NCI-H146 (cell line): ENCODE measurements at regions not wholly inside any gene's neighbourhood (a gene's known extent, or its start where the extent isn't known, plus 50 kb on each side); places are given as distances from the start of the nearest gene placed in this dataset.

ENCODE experiments used
- DNase-seq: peaks from one replicate; lab custom pipeline; 2025; lab: John Stamatoyannopoulos, UW

DNA sequence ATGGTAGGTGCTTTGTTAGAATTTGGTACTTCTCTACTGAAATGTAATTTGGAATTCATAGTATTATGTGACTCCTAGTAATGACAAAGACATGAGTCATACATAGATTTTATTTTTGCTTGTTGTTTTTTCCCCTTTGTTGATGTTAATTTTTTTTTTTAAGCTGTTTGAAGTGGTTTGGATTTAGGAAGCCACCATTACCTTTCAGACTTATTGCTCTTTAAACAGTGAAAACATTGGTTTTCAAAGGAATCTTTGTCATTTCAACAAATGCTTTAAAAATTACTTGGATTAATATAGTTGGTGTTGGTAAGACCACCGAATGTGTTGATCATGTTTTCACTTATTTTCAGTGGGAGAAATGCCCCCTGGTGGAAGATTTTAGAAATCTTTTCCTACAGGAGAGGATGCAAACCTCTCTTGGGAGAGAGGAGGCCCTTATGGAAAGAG, 170.1 kb upstream of the PITX1 start:
- DNase-seq: peak; percentile 8

DNA sequence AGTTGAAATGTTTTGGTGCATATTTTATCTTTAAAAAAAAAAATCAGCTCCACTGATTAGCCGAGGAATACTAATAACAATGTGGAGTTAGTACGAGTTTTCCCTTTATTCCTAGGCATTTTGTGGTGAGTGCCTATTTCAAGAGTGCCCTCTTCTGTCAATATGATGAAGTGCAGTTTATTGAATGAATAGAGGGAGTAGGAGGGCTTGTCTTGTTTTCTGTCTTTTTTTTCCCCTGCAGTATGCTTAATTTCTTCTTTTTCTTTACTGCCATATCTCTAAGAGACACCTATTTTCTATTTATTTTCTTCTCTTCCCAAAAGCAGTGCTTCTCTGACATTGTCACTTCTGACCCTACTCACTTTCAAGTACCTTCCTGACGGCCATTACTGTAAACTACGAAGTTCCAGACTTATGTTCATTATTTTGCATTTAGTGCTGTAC, 169.6 kb upstream of the PITX1 start:
- DNase-seq: peak; percentile 12

DNA sequence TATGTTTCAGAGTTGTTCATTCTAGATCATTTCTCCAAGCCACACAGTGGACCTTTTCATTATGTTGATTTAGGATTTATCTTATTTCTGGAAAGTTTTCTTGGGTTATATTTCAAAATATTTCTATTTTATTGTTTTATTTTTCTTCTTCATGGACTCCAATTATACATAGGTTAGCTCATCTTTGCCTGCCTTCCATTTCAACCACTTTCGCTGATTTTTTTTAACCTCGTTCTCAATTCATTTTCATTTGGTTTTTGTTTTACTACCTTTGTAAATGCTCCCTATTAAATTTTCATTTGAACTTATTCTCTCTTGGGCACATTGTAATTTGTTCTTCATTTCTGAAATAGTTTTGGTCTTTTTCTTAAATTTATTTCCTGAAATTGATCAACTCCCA, 169.0 kb upstream of the PITX1 start:
- DNase-seq: no peak

DNA sequence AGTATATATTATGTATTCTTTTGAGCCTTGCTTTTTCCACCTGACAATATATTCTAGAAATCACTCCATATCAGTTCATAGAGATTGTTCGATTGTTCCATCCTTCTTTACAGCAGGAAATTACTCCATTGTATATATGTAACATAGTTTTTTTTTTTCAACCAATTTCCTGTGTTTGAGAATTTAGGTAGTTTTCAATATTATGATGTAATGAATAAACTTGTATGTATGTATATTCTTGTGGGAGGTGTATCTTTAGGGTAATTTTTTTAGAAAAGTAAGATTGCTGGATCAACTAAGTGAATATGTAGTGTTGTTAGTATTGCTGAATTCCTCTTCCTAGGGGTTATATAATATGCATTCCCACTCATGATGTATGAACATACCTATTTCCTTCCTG, 165.9 kb upstream of the PITX1 start:
- no peak for DNase-seq

DNA sequence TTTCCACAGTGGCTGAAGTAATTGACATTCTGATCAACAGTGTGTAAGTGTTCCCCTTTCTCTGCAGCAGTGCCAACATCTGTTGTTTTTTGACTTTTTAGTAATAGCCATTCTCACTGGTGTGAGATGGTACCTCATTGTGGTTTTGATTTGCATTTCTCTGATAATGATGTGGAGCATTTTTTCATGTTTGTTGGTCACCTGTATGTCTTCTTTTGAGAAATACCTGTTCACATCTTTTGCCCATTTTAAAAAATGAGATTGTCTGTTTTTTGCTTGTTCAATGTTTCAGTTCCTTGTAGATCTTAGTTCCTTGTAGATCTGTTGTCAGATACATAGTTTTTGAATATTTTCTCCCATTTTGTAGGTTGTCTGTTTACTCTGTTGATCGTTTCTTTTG, 162.5 kb upstream of the PITX1 start:
- DNase-seq: no peak

DNA sequence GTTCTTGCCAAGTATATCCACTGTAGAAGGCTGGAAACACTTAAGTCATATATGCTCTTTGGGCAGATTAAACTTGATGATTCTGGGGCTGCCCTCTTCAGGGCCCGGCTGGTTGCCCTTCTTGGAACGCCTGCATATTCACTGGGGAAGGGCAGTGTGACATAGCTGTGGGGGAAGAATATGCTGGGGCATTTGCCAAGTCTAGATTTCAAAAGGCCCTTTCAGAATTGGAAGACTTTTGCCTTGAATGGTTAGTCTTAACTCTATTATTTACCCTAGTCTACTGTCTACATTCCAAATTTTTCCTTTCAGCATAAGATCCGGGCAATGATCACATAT, 161.2 kb upstream of the PITX1 start:
- DNase-seq: no peak

DNA sequence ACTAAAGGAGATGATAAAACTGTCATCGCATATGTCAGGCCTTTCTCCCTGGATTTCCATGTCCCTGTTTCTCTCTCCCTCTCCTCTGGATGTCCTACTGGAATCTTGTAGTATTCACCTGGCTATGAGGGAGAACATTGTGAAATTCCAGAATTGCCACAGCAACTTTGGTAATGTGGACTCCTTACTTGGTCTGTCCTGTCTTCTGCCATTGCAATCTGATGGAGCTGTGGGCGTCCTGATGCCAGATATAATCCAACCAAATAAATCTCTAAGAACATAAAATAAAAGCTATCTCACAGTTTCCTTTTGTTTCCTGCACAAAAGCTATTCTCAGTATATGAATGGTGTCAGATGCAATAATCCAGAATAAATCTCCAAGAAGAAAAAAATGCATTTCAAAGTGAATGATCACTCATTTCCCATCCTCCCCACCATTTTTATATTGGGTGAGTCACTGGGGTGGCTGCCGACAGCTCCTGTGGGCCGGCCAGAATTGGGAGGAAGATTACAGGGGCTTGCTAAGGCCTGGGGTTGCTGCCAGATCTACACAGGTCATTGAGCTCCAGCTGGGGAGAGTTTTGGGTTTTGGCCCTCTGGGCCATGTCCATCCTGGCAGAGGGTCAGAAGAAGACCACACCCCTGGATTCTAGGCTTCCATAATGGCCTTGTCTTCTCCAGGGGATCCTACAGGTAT, 160.7 kb upstream of the PITX1 start:
- DNase-seq: no peak

DNA sequence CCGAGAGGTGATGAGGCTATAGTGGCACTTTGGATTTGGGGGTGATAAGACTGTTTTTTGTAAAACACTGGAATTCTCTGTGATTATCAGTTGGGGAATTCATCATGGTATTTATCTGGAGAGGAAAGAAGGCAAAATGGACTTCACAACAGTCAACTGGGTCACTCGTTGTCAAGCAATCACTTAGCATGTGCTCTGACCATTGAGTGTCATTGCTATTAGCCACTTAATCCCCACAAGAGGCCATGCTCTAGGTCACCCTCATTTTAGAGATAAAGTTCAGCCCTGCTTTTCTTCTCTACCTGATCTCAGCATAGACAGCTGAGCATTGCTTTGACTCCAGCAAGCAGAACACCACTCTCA, 160.1 kb upstream of the PITX1 start:
- no peak for DNase-seq

DNA sequence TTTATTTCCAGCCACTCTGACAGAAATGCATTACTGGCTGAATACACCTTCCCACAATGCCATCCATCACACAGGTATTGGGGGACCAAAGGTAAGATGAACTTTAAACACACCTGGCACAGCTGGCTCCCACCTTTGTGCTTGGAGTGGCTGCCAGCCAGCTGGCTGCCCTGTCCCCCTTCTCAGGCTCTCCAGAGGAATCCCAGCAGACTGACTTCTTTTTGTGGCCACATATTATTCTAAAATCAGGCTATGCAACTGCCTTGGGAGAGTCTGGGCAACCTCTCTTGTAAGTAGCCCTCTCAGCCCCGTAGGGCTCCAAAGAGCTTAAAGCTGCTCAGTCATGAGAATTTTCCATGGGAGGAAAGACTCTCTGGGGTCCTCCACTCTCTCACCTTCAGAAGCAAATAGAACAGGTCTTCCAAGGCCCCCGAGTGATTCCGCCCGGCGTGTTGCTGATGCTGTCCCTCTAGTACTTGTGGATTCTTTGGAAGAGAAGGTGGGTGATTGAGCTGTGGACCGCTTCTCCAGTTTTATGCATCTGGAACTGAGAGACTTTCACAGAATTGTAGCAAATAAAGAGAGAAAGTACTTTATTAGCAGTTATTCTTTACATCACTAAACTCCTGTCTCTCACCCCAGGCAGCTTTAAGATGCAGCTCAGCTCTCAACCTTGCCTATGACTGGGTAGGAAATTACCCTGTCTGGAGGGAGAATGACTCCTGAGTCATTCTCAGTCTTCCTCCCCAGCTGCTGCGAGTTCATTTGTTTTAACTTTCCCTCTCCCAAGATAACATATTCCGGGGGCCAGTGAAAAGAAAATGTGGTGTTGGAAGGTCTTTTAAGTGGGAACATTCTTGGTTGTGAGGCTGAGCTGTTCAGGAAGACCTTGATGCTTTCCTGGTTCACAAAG, 159.4 kb upstream of the PITX1 start:
- DNase-seq: no peak

DNA sequence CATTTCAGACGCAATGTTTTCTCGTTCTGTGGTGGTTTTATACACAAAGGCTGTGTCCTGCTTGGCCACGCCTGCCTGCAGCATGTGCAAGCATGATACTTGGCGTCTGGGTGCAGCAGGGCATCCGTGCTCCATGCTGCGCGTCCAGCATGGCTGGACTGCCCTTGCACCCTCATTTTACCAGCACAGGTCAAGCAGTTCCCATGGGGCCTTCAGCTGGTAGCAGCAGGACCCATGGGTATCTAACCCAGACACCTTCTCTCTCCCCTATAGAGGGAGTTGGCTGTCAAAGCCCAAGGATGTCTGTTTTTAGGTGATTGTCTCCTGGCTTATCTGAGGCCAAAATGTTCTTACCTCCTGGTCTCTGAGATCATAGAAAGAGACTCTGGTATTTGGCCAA, 158.3 kb upstream of the PITX1 start:
- no peak for DNase-seq

DNA sequence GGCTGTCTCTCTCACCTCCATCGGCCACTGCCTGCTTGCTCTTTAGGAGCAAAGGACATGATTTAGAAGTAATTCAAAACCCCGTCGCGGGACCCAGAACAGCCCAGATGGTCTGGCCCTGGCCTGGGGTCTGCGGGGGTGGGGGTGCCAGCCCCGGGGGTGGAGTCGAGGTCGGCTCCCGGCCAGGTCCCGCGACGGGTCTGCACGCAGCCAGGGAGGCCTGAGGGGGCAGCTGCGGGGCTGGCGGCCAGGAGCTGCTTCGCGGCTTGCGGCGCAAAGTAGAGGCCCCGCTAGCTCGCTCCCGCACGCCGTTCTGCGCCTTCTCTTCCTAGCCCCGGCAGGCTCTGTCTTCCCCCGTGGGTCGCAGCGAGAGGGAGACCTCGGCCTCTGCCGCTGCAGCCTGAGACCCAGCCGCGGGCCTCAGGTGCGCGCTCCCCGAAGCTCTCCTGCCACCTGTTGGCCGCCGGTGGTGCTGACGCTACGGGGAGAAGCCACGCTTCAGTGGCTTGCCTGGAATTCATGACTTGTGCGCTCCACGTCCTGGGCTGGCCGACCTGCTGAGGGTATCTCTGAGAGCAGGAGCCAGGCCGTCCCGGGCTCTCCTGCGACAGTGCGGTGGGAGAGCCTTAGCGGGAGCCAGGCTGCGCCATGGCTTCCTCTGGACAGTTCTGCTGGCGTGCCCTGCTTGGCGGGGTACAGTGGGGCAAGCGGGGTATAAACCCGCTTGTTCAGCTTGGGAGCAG, 157.2 kb upstream of the PITX1 start:
- peak; percentile 70 for DNase-seq

DNA sequence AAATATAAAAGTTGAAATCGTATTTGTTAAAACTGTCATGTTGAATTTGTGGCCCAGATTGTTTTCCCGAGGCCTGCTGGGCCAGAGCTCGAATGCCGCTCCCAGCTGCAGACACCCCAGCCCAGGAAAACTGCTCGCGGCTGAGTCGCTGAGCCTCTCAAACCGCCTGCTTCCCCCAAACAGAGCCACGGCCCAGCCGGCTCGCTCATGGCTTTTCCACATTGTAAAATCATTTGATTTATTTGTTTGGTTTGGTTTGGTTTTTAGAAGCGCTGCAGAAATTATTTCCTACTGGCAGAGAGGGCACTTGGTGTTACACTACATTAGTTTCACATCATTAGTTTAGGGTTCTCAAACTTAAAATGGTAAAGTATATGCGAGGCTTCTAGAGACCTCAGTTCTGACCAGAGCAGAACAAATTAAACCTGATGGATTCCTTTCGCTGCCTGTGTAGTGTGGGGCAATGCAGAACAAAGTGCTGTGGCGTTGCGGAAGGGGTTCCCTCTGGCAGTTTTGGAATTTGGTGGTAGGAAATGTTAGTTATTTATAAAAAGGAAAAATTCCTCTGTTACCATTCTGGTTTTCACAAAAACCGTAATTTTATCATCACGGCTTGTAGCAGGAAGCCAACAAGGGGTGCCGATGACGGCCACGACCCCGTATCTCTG, 156.5 kb upstream of the PITX1 start:
- DNase-seq: no peak

DNA sequence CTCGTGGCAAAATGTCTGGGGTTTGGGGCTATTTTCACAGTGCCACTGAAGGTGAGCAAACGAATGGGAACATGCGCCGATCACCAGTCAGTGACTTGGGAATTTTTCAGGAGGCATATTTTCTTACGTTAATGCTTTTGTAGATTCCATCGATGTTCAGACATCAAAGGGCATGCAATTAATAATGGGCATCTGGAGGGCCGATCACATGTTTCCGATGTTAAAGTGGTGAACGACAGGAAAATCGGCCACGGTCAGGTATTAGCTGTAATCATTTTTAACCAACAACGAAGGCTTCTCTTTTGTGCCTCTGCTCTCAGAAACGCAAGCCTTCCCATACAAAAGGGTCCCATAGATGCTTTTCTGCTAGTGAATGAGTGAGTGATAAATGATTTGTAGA, 155.0 kb upstream of the PITX1 start:
- DNase-seq: no peak

DNA sequence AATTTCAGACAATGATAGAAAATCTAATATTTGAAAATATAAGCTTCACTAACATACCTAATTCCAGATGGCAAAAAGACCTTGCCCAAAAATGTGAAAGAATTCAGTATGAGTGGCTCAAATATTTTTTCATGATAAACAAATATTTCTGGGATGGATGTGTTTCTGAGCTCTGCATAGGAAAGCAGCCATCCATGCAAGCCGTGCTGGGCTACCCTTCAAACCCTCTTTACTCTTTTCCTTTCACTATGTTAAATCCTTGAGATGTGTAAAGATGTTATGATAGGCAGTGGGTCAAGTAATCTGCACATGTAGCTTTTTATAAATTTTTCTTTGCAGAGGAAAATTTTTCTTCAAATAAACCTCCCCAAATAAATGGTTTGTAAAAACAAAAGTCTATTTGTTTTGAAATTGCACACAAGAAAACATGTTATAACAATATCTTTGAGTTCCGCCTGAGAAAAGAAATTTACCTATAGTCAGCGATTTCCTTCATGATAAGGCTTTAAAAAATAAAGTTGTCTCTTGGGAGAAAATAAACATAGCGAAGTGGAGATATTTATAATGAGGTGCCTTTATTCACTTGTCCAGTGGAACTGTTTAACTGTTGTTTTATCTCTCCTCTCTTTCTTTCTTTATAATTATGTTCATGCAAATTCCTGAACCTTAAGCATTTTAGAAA, 154.3 kb upstream of the PITX1 start:
- DNase-seq: no peak

DNA sequence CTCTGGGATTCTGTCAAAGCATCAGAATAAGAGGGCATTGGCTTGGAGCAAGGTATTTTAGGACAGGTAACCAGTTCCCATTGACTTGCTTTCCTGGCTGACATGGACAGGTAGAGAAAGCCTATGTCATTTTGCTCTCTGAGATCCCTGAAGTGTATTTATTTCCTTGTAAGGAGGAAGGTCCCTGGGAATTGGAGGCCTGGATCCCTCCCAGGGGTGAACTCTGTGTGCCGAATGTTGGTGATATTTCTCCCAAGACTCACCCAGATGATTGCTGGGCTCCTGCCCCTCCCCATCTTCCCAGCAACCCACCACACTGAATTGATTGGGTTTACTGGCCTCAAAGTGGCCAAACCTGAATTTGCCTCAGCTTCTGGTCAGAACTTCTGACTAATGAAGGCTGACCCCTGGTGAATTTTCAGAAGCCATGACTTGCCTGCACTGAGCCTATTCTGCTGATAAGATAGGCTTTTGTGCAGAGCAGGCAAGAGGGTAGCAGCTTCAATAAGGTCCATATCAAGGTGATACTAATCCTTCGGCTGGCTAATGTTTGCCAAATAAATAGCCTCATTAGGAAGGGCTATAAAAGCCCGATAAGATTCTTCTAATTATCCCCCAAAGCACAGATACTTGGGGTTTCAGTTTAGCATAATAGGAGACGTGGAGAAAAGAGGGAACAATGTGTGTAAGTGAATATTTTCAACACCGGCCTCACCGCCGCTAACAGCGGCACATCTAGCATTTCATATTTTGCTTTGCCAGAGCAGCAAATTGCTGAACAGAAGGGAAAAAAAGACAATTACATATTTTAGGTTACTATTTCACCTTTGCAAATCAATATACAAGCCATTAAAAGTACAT, 152.9 kb upstream of the PITX1 start:
- peak; percentile 62 for DNase-seq

DNA sequence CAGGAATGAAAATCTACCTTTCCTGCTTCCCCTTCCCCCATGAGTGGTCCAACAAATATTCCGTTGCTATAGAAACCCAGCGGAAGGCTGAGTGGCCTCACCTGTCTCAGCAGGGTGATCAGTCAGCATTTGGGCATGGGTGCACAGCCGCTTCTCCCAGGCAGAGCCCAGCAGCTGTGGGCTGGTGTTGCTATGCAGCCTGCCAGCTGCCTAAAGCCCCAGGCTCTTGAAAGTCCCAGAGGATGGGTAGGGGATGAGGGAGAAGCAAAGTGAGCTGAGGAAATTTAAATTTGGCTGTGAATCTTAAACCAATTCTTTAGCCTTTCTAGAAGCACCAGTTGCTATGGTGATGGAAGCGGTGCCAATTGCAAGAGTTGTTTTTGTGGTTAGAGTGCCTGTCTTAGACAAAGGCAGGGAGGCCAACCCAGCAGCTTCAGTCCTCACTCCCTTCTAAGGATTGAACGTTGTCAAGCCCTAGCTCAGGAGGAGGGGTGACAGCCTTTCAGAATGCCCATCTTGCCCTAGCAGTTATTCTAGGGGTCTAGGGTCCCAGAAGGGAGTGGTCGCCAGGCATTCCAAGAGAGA, 151.5 kb upstream of the PITX1 start:
- peak; percentile 68 for DNase-seq

DNA sequence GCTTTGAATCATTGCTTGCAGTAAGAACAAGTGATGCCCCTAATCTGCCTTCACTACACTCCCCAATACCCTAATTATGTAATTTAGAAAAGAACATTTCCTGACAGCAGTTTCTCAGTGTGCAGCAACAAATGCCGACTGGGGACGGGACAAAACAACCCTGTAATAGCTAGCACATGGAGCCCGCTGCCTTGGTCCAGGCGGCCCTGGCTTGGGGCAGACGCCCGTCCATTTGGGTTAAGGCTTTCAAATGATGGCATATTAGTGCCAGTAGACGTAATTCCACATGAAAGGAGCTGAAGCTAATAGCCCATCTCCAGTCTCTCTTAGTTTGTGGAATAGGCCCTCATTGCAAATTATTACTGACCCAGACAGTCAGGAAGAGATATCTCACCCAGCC, 150.6 kb upstream of the PITX1 start:
- no peak for DNase-seq

DNA sequence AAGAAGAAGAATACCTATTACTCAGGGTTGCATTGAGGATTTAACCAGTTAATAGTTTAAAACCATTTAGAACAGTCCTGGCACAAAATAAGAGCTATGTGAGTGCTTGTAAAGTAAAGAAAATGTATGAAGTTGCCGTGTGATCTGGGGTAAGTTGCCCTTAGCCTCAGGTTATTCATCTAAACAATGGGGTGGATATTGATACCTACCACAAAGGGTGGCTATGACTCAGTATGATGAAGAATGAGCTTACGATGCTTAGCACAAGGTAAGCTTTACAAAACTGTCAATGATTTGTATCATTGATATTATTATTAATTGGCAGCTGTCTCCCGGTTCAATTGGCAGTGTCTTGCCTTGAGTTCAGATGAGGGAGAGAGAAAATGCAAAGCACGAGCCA, 149.4 kb upstream of the PITX1 start:
- no peak for DNase-seq

DNA sequence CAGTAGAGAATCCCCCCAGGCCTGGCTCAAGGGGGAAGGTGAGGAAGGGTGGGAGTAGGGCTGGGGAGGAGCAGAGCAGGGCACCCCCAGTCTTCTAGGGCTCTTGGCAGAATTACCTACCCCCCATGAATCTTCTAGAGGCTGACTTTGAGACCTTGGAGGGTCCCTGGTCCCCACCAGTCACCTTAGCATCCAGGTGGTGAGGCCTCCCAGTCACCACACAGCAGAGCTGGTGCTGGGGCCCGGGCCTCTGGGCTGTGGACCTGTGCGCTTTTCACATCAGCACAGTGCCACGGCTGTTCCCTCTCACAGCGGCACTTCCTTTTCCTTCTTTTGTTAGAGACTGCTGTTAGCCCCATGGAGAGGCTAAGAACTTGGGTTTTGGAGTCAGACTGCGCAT, 148.6 kb upstream of the PITX1 start:
- no peak for DNase-seq

DNA sequence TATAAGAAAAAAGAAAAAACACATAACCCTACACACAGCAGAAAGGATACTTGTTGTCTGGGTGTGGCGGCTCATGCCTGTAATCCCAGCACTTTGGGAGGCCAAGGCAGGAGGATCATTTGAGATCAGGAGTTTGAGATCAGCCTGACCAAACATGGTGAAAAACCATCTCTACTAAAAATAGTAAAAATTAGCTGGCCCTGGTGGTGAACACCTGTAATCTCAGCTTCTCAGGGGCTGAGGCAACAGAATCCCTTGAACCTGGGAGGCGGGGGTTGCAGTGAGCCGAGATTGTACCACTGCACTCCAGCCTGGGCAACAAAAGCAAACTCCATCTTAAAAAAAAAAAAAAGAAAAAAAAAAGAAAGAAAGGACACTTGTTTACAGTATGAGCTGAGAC, 147.6 kb upstream of the PITX1 start:
- DNase-seq: no peak
